PC-3 (cell line): ENCODE measurements at regions not wholly inside any gene's neighbourhood (a gene's known extent, or its start where the extent isn't known, plus 50 kb on each side); places are given as distances from the start of the nearest gene placed in this dataset.

ENCODE experiments used
- CTCF ChIP-seq: fragments of 300-600 bp; sonication (generic); conservative IDR thresholded peaks from 2 replicates; pipeline ENCODE4 v1.5.1; 2017; ENCODE audit warnings: antibody characterized with exemption, low read depth, mild to moderate bottlenecking, low read length
- EZH2 ChIP-seq: fragments of 300-600 bp; sonication (generic); IDR thresholded peaks from one replicate; pipeline ENCODE4 v1.6.1; 2017; ENCODE audit warnings: antibody characterized with exemption, mild to moderate bottlenecking, low read length; ENCODE audit not compliant: unreplicated experiment

- TF ChIP-seq CTCF: no peak
- no peak for TF ChIP-seq EZH2
Measured at GRCh38 chr1:30109853-30110252, 613.5 kb downstream of the MATN1 start.
